NCI-H526 treated with DMSO at 0.1 percent for 48 hours (cell line): ENCODE measurements at regions not wholly inside any gene's neighbourhood (a gene's known extent, or its start where the extent isn't known, plus 50 kb on each side); places are given as distances from the start of the nearest gene placed in this dataset.
A peak's percentile ranks its signal among the peaks of the same experiment; 100 is the strongest.
"Not testable (repeated sequence)": the region's sequence is repeated elsewhere in the genome, so short reads cannot be mapped to it uniquely, and the experiment has no call there.

ENCODE experiments used
- DNase-seq: peaks from one replicate; lab custom pipeline; 2025; lab: John Stamatoyannopoulos, UW

- DNase-seq: no peak
Observed at GRCh38 chrX:136975684-136976470, 57.9 kb downstream of the GPR101 start.

GRCh38 chrX:136967966-136968365 lies 65.8 kb downstream of the GPR101 start:
- peak; percentile 22 for DNase-seq

- DNase-seq: no peak
Observed at GRCh38 chrX:136963973-136964372, 69.8 kb downstream of the GPR101 start.

- DNase-seq: no peak
Observed at GRCh38 chrX:136961594-136962135, 72.1 kb downstream of the GPR101 start.

GRCh38 chrX:136954930-136955329 lies 74.4 kb upstream of the RBMX start:
- DNase-seq: no peak

GRCh38 chrX:136953867-136954787 lies 73.6 kb upstream of the RBMX start:
- peak; percentile 6 for DNase-seq

GRCh38 chrX:136950211-136950610 lies 69.7 kb upstream of the RBMX start:
- DNase-seq: no peak

GRCh38 chrX:136941396-136942337 lies 61.1 kb upstream of the RBMX start:
- peak; percentile 8 for DNase-seq

GRCh38 chrX:136936183-136936549 lies 55.6 kb upstream of the RBMX start:
- no peak for DNase-seq

GRCh38 chrX:136935533-136936182 lies 55.1 kb upstream of the RBMX start:
- not testable (repeated sequence) for DNase-seq

GRCh38 chrX:136934652-136935051 lies 54.1 kb upstream of the RBMX start:
- not testable (repeated sequence) for DNase-seq

GRCh38 chrX:136933611-136934145 lies 53.2 kb upstream of the RBMX start:
- no peak for DNase-seq

- no peak for DNase-seq
Observed at GRCh38 chrX:136931661-136932060, 51.1 kb upstream of the RBMX start.
